ENCODE measurements at regions not wholly inside any gene's neighbourhood (a gene's known extent, or its start where the extent isn't known, plus 50 kb on each side); places are given as distances from the start of the nearest gene placed in this dataset.

- TF ChIP-seq EZH2 (IDR thresholded peaks at IDR 0.05; ENCODE audit: borderline replicate concordance) (no peak), EZH2phosphoT487 (IDR thresholded peaks at IDR 0.05; ENCODE audit: low read depth, severe bottlenecking, unreplicated experiment) (no peak)
- TF ChIP-seq, protein P1, sequence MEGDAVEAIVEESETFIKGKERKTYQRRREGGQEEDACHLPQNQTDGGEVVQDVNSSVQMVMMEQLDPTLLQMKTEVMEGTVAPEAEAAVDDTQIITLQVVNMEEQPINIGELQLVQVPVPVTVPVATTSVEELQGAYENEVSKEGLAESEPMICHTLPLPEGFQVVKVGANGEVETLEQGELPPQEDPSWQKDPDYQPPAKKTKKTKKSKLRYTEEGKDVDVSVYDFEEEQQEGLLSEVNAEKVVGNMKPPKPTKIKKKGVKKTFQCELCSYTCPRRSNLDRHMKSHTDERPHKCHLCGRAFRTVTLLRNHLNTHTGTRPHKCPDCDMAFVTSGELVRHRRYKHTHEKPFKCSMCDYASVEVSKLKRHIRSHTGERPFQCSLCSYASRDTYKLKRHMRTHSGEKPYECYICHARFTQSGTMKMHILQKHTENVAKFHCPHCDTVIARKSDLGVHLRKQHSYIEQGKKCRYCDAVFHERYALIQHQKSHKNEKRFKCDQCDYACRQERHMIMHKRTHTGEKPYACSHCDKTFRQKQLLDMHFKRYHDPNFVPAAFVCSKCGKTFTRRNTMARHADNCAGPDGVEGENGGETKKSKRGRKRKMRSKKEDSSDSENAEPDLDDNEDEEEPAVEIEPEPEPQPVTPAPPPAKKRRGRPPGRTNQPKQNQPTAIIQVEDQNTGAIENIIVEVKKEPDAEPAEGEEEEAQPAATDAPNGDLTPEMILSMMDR (IDR thresholded peaks at IDR 0.05; ENCODE audit: poor library complexity) = no peak
These were observed 314.4 kb downstream of the SHQ1 start for GRCh38 chr3:72533591-72534473.

Measured in hepatocyte (in vitro differentiated cells).